HCEC 1CT (cell line): ENCODE measurements at regions not wholly inside any gene's neighbourhood (a gene's known extent, or its start where the extent isn't known, plus 50 kb on each side); places are given as distances from the start of the nearest gene placed in this dataset.
A peak's percentile ranks its signal among the peaks of the same experiment; 100 is the strongest.
"Not testable (repeated sequence)": the region's sequence is repeated elsewhere in the genome, so short reads cannot be mapped to it uniquely, and the experiment has no call there.

Experiments
- DNase-seq: peaks from one replicate; pipeline ENCODE4 v3.0.0-alpha.2; 2017

DNA sequence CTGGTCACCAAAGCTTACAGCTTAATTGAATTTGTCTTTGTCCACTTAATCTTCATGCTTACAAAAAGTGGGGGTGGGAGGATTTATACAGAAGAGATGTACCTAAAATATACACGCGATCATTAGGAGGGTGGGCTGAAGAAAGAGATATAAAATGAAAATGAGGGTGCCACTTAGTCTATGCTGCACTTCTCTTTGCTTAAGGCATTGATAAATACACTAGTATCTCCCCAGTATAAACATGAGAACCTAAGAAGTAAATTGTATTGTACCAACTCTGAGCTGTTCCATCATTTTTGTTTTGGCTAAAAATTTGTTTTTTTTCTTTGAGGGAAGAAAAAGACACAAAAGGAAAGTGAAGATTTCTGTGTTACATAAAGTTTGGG is 170.8 kb upstream of the ZNF217 start:
- no peak for DNase-seq

DNA sequence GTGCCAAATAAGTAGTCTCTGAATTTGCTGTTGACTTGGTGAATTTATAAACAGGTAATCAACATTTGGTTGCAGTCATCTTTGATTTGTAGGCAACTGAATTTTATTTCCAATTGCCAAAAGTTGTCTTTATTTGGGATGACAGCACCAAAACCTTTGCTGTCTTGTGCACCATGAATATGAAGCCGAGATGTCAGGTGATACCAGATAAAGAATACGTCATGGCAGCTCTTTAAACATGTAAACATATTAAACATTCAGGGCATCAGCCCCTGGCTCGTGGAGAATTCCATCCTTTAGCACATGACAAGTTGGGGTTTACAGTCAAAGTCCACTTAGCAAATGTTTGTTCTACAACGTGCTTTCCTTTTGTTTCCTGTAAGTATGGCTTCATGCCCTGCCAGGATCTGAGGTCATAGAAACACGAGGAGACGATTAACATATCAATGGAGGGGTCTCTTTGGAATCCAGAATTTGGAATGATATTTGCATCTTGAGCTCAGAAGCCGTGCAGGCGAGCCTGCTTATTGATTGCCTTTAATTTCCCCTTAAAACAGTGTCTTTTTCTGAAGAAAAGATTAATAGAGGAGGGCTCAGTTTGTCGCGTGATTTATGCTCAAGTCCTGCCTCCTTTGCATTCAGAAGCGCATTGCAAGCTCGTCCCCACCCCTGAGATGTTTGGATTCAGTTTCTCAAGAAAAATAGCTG is 170.2 kb upstream of the ZNF217 start:
- DNase-seq = peak; percentile 50

- not testable (repeated sequence) for DNase-seq
Measured at GRCh38 chr20:53762423-53762798, 168.8 kb upstream of the ZNF217 start.

DNA sequence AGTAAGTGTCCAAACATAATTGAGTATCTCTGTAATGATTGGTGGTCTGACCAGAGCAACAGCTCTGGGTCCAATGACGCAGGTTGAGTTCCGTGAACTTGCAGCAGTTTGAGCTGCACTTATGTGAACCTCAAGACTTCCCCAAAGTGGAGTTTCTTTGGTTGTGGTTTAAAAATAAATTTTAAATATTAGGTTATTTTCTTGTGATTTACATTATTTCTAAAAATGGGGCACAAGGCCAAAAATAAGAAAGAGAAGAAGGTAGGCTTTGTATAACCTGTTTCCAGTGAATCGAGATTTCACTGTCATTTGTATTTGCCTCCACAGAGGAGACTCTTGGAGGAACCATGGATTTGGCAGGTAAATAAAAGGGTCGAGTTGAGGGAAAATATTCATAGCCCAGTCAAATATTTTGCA is 166.4 kb upstream of the ZNF217 start:
- DNase-seq = no peak

DNA sequence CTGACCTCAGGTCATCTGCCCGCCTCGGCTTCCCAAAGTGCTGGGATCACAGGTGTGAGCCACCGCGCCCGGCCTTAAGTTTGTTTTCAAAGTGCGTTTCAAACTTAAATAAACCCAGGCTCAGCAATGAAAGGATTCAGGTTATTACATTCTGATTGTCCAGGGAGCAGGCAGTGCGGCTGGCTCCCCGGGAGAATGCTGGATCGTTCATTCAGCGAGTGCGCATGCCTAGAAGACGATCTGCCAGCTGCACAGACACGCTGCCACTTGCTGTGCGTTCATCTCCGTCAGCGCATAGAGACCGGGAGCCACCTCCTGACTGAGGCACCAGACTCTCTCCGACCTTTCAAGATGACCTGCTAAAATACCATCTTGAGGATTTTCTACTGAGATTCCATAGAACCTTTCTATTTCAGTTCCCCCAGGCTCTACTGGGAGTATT is 163.9 kb upstream of the ZNF217 start:
- no peak for DNase-seq

DNA sequence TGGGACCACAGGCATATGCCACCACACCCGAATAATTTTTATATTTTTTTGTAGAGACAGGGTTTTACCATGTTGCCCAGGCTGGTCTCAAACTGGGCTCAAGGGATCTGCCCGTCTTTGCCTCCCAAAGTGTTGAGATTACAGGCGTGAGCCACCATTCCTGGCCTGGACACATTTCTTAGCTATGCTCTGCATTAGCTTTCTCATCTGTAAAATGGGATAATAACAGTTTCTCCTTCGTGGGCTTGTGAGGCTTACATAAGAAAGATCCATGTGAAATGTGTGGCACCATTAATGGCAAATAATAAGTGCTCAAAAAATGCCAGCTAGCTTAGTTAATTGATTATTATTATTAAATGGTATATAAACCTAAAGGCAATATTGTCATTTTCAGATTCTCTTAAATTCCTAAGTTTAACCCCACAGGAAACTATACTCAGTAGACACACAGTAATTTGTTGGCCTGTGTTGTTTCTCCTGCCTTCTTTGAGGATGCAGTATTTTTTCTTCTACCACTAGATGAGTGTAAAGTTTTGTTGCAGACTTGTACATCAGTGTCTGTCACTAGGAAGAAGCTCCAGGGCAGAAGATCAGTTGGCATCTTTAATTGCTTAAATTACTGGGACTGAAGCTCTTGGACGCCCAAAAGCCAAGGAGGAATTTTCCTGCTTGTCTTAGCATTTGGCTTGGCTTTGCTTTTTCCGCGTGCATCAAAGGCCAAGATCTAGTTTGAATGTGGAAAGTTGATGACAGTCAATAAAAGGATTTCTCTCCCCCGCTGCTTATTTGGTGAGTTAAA is 162.3 kb upstream of the ZNF217 start:
- DNase-seq = no peak

GRCh38 chr20:53753880-53754459 is 160.3 kb upstream of the ZNF217 start:
- DNase-seq = no peak

DNA sequence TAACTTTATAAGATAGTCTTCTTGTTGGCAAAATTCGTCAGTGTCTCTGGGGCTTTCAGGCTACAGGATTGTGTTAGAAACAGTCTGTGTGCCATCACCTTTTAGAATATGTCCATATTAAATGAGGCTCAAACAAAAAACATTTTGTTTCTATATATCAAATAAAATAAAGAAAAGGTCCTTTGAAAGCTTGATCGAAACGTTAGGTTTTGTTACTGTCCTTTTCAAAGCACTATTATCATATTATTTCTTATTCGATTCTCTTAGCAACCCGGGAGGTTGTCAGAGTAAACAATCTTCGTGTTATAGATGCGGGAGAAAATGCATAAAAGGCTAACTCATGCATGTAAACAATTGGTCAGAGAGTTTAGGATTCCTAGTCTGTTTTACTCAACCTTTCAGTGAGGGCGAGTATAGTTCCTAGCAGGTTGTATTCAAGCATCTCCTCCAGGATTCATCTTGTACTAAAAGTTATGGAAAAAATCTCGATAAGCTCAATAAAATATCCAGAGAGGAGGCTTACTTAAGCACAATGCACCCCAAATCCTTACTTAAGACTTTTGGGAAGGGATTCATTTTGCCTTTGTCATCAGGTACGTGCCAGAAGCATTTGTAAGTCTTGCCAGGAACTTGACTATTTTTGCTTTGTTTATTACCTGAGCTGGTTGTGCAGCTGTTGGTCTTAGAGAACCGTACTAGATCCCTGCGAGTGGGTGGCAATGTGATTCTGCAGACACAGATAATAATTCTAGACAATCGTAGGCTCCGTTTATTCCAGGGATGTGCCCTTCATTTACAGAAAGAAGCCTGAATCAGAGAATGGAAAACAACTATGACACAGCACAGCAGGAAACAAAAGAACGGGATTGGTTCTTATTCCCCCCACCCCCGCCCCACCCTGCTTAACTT is 159.6 kb upstream of the ZNF217 start:
- DNase-seq = no peak

DNA sequence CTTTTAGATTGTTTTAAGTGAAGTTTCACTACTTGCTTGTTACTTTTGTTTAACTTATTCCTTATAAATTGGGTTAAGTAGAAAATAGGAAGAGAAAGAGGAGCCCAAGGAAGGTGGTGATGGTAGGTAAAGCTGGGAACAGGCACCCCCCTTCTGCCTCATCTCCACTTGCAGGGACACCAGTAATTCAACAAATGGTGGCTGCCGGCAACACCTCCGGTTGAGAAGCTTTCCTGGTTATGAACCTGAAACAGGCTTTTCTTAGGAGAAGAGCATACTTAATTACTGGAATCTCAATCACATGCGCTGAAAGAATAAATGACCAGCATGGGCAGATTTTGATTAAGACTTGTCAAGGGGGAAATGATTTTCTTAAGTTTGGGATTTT is 158.9 kb upstream of the ZNF217 start:
- DNase-seq = no peak

DNA sequence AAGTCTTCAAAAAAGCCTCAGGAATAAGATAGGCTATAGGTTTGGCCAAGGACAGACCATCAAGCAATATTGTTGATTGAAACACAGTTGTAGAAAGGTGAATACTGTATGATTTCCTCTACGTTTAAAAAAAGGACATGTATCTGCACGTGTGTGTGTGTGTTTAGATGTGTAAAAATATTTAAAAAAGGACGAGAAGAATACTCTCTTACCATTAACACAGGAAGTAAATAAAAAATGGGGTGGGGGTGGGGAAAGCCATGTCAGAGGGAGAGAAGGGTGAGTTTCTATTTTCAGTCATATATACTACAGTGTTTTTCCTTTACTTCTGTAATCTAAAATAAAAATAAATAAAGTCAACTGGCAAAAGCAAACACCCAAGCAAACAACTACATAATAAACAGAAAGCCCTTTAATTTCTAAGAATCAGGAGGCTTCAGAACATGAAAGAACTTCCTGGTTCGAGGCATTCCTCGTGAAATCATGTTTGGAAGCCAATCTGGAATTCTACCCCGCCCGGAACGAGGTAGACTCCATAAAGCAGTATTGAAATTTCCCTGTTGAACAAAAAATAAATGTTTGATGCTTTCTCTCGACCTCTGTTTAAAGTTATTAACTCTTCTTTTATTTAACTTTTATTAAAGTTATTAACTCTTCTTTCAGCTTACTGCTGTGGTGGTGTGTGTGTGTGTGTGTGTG is 158.1 kb upstream of the ZNF217 start:
- no peak for DNase-seq

GRCh38 chr20:53750827-53751619 is 157.4 kb upstream of the ZNF217 start:
- no peak for DNase-seq

DNA sequence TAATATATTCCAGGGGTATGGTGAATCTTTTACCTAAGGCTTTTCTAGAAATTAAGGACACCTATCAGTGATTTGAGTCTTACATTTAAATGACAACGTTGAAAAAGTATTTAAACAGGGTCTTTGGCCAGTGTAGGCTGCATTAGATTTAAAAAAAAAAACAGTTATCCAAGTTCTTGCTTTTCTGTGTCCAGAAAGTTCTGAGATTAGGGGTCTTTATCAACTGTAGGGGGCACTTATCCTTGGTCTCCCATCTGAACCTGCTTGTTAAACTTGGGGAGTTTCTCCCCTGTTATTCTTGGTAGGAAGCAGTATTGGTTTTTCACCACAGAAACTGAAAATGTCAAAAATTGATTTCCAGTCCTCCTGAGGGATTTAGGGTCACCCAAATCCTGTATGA is 155.9 kb upstream of the ZNF217 start:
- no peak for DNase-seq

- DNase-seq = peak; percentile 69
Measured at GRCh38 chr20:53748821-53749421, 155.3 kb upstream of the ZNF217 start.

DNA sequence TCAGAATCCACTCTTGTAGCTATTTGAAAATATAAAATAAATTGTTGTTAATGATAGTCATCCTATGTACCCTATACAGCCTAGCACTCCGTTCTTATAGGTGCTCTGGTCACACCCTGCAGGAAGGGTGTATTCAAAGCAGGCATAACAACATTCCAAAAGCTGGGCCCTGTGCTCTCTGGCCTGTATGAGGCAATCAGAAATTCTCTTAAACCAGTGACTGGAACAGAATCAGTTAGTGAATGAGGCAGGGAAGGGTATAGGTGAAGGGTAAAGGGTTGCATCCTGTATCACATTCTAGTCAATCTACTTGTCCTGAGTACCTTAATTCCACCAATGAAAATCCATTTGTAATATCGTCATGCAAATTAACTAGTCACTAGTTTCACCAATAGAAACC is 154.5 kb upstream of the ZNF217 start:
- no peak for DNase-seq

GRCh38 chr20:53743607-53744260 is 150.1 kb upstream of the ZNF217 start:
- DNase-seq = no peak

- no peak for DNase-seq
Measured at GRCh38 chr20:53742685-53743081, 149.0 kb upstream of the ZNF217 start.

- DNase-seq = no peak
Measured at GRCh38 chr20:53741726-53742028, 148.0 kb upstream of the ZNF217 start.

GRCh38 chr20:53739799-53740785 is 146.5 kb upstream of the ZNF217 start:
- DNase-seq = no peak
